ENCODE measurements at regions not wholly inside any gene's neighbourhood (a gene's known extent, or its start where the extent isn't known, plus 50 kb on each side); places are given as distances from the start of the nearest gene placed in this dataset.

DNA sequence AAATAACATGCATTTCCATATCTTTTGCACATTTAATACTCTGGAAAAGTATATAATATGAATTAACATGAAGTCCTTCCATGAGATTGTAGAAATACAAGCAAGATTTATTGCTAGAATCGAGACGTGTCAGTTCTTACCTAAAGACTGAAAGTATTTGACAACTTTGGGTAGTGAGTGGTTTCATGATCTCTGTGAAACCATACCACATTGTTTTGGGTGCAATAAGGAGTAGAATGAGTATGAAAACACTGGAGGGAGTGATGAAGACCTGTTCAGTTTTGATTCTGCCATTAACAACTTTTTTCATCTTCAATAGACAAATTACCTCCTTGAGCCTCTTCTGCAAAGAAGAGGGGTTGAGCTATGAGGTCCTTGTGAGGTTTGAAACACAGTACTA is 133.7 kb downstream of the NUDT12 start:
- no peak for DNase-seq (ENCODE audit: extremely low spot score)
- POLR2A ChIA-PET = no interaction called here
- CTCF ChIA-PET = interaction anchor here (1.3 kb wide), 1 partner anchor 12 kb away, joined by 3 read pairs; no protein-coding TSS in a partner anchor
- TF ChIP-seq, protein P1, sequence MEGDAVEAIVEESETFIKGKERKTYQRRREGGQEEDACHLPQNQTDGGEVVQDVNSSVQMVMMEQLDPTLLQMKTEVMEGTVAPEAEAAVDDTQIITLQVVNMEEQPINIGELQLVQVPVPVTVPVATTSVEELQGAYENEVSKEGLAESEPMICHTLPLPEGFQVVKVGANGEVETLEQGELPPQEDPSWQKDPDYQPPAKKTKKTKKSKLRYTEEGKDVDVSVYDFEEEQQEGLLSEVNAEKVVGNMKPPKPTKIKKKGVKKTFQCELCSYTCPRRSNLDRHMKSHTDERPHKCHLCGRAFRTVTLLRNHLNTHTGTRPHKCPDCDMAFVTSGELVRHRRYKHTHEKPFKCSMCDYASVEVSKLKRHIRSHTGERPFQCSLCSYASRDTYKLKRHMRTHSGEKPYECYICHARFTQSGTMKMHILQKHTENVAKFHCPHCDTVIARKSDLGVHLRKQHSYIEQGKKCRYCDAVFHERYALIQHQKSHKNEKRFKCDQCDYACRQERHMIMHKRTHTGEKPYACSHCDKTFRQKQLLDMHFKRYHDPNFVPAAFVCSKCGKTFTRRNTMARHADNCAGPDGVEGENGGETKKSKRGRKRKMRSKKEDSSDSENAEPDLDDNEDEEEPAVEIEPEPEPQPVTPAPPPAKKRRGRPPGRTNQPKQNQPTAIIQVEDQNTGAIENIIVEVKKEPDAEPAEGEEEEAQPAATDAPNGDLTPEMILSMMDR (IDR thresholded peaks at IDR 0.05; ENCODE audit: control extremely low read depth, extremely low read depth, low read depth, missing control alignments) = no peak

DNA sequence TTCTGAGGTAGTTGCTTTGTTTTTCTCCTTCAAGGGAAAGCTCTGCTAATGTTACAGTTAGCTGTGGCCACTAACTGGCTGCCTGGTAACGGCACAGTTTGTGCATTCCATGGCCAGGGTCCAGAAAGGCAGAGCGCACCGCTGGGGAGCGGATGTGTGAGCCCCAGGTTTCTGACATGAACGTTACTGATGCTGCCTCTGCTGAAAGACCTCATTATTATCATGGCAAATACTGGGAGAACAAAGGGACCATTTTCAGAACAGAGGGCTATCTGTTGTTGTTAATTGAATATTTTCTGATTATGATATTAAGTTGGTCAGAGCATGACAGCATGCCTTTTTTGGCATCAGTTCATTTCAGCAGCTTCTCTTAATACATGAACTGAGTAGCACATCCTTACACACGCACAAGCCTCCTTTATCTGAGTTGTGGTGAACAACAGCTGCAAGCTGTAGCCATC is 134.1 kb downstream of the NUDT12 start:
- no peak for DNase-seq (ENCODE audit: extremely low spot score)
- TF ChIP-seq, protein P1 (IDR thresholded peaks at IDR 0.05; ENCODE audit: control extremely low read depth, extremely low read depth, low read depth, missing control alignments) = no peak
- ChIA-PET POLR2A (no interaction called here), CTCF (no interaction called here)

DNA sequence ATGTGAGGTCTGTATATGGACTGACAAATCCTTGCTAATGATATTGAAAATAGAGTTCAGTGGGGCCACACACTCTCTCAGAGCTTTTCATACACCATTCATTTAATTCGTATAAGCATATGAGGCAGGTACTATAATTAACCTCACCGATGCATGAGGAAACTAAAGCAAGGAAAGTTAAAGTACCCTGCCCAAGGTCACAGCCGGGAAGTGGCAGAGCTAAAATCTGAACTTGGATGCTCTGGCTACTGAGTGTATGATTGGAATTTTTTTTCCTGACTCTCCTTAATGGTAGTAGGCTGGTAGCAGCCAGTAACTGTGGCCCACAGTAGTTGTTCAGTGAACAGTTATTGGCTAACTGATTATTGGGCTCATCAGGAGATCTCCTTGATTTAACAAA is 135.3 kb downstream of the NUDT12 start:
- ChIA-PET CTCF (no interaction called here), POLR2A (no interaction called here)
- DNase-seq (ENCODE audit: extremely low spot score) = no peak
- TF ChIP-seq, protein P1 (IDR thresholded peaks at IDR 0.05; ENCODE audit: control extremely low read depth, extremely low read depth, low read depth, missing control alignments) = no peak

DNA sequence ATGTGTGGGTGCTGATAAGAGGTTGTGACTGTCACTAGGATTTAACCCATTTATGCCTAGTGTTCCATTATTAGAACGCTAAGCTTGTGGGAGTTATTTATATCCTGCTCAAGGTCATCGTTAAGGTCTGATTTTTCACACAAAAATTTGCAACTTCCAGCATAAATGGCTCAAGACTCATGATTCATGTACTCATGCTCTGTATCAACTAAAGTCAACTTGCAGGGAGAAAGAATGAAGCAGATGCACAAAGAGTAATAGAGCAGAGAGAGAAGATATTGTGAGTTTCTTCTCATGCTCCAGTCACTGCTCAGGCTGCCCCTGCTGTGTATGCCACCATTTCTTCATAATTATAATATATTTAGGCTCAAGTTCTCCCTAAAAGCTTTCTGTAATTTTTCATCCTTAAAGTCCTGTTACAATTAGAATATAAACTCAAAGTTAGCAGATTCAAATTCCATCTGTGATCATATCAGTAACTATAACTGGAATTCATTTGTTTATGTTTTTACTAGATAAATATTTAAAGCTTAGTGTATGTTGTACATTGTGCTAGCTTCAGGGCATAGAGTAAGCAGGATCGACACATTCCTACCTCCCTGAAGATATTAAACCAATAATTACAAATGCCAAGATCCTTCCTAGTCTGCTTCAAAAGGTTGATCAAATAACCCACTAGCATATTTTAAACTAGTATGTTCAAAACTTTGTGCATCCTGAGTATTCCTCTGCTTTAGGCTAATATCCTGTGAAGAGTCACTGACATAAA is 136.7 kb downstream of the NUDT12 start:
- no peak for DNase-seq (ENCODE audit: extremely low spot score)
- POLR2A ChIA-PET = no interaction called here
- TF ChIP-seq, protein P1 (IDR thresholded peaks at IDR 0.05; ENCODE audit: control extremely low read depth, extremely low read depth, low read depth, missing control alignments) = no peak
- CTCF ChIA-PET = interaction anchor here (1.2 to 2.1 kb wide), 2 partner anchors 16 to 27 kb away, joined by 3 to 4 read pairs; no protein-coding TSS in a partner anchor

DNA sequence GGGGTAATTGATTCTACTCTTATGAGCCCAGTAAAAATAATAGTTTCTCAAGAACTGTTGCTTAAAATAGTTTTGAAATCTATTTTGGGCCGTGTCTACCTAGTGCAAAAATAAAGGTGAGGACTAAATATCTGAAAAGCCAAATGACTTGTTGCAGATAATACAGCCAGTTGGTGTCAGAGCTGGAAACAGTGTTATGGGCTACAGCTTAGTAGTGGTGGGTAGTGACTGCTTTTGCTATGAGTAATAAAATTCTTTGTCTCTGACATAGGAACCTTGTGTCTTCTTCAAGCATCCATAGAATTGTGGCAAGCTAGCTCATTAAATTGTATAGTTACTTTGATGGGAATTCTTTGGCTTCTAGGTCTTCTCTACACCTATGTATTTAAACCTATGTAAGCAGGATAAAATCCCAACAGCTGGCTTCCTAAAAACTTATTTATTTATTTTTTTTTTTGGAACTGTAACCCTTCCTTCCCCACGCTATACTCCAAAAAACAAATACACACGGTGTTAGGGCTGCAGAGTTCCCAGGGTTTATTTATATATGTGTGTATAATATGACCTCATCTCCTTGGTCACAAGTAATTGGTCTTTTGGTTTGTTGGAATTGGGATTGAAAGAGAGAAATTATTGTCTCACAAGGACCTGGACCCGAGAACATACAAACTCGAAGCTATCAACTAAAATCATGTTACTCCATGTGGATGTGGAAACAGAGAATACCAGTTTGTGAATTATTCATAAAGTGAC is 138.0 kb downstream of the NUDT12 start:
- ChIA-PET POLR2A (no interaction called here), CTCF (interaction anchor here (1.2 to 2.1 kb wide), 2 partner anchors 17 to 25 kb away, joined by 3 to 4 read pairs; no protein-coding TSS in a partner anchor)
- TF ChIP-seq, protein P1 (IDR thresholded peaks at IDR 0.05; ENCODE audit: control extremely low read depth, extremely low read depth, low read depth, missing control alignments) = no peak
- DNase-seq (ENCODE audit: extremely low spot score) = no peak

DNA sequence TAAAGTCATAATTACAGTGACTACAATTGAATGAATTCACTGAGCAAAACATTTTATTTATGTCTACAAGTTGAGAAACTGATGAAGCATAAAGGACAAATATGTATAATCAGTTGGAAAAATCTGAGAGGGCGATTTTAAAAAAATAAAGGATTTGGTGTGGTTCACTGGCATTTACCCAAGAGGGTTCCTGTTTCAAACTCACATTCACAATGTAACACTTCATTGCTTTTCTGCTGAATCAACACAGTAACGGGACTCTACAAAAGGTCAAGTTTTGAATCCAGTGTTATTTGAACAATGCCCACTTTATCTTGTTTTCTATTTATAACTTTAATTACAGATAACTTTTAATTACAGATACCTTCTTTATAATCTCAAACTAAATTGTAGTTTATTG is 138.6 kb downstream of the NUDT12 start:
- DNase-seq (ENCODE audit: extremely low spot score) = no peak
- ChIA-PET POLR2A (no interaction called here), CTCF (no interaction called here)
- TF ChIP-seq, protein P1 (IDR thresholded peaks at IDR 0.05; ENCODE audit: control extremely low read depth, extremely low read depth, low read depth, missing control alignments) = no peak
